PC-9 (cell line): ENCODE measurements at regions not wholly inside any gene's neighbourhood (a gene's known extent, or its start where the extent isn't known, plus 50 kb on each side); places are given as distances from the start of the nearest gene placed in this dataset.

Experiments
- EZH2 ChIP-seq: fragments of 200-600 bp; sonication (generic); IDR thresholded peaks from 2 replicates; pipeline ENCODE4 v1.8.0; 2017; ENCODE audit warnings: antibody characterized with exemption, low read depth
- TF ChIP-seq, protein P1 (sequence below): fragments of 200-600 bp; sonication (generic); conservative IDR thresholded peaks from 2 replicates; pipeline ENCODE4 v1.6.1; 2017; ENCODE audit warnings: mixed run types, antibody characterized with exemption, mild to moderate bottlenecking, moderate library complexity

DNA sequence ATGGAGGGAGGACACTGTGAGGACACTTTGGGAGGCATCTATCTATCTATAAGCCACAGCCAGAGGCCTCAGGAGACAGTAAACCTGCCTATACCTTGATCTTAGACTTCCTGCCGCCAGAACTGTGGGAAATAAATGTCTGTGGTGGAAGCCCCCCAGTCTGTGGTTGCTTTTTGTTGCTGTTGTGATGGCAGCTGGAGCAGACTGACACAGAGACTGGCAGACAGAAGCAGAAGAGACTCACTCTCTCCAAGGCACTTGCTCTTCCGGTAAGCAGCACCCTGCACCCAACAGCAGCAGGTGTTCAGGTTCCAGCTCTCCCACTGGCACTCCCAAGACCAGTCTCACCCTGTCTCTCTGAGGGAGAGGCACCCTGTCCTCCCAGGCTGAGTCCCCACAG lies 297.6 kb downstream of the TTLL7 start:
- TF ChIP-seq, protein P1, sequence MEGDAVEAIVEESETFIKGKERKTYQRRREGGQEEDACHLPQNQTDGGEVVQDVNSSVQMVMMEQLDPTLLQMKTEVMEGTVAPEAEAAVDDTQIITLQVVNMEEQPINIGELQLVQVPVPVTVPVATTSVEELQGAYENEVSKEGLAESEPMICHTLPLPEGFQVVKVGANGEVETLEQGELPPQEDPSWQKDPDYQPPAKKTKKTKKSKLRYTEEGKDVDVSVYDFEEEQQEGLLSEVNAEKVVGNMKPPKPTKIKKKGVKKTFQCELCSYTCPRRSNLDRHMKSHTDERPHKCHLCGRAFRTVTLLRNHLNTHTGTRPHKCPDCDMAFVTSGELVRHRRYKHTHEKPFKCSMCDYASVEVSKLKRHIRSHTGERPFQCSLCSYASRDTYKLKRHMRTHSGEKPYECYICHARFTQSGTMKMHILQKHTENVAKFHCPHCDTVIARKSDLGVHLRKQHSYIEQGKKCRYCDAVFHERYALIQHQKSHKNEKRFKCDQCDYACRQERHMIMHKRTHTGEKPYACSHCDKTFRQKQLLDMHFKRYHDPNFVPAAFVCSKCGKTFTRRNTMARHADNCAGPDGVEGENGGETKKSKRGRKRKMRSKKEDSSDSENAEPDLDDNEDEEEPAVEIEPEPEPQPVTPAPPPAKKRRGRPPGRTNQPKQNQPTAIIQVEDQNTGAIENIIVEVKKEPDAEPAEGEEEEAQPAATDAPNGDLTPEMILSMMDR, result no peak
- TF ChIP-seq EZH2, result no peak
